ENCODE measurements at regions not wholly inside any gene's neighbourhood (a gene's known extent, or its start where the extent isn't known, plus 50 kb on each side); places are given as distances from the start of the nearest gene placed in this dataset.
A peak's percentile ranks its signal among the peaks of the same experiment; 100 is the strongest.

DNA sequence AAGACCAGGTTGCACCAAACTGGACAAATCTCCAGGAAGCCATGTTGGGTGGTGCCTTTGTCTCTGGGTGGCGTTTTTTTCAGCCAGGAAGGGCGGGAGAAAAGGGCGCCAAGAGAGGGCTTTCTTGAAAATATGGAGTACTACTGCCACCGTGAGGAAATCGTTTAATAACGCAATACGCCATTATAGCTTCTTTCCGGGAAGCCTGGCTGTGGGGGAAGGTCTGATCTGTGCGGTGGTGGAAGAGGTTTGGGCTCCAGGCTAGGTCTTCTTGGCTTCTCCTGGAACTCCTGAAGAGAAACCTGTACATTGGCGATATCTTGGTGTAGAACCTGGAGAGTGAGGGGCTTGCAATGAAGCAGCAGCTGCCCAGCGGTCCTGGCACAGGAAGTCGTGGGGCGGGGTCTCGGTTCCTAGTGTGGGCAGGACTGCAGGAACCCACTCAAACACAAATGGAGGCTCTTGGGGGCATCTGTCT is 202.7 kb downstream of the OR13H1 start (continued):
- TF ChIP-seq ZNF362 (tag by site-specific recombination; IDR thresholded peaks at IDR 0.05) = no peak
- TF ChIP-seq KLF1 (tag by site-specific recombination; IDR thresholded peaks at IDR 0.05) = 0 out of 2 replicates have a peak, but pooled peaks have one; percentile 12
- 0 out of 2 replicates have a peak, but pooled peaks have one; percentile 26 for TF ChIP-seq GLIS1 (tag by site-specific recombination; IDR thresholded peaks at IDR 0.05)
- 0 out of 2 replicates have a peak, but pooled peaks have one; percentile 33 for TF ChIP-seq TRIM28 (IDR thresholded peaks at IDR 0.05; ENCODE audit: borderline replicate concordance, low read length)

DNA sequence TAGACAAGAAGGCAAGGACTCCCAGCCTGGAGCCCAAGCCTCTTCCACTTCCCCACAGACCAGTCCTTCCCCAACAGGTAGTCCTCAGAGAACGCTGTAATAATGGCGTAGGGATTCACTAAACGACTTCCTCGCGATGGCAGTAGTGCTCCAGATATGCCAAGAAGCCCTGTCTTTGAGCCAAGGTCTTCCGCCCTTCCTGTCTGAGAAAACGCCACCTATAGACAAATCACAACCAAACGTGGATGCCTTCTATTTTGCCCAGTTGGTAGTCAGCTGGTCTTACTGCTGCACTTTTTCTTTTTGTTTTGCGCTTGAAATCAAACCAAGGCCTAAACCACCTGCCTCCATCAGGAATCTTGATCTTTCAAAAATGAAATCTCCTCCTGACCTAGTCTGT is 203.3 kb downstream of the OR13H1 start:
- TF ChIP-seq, protein P1, sequence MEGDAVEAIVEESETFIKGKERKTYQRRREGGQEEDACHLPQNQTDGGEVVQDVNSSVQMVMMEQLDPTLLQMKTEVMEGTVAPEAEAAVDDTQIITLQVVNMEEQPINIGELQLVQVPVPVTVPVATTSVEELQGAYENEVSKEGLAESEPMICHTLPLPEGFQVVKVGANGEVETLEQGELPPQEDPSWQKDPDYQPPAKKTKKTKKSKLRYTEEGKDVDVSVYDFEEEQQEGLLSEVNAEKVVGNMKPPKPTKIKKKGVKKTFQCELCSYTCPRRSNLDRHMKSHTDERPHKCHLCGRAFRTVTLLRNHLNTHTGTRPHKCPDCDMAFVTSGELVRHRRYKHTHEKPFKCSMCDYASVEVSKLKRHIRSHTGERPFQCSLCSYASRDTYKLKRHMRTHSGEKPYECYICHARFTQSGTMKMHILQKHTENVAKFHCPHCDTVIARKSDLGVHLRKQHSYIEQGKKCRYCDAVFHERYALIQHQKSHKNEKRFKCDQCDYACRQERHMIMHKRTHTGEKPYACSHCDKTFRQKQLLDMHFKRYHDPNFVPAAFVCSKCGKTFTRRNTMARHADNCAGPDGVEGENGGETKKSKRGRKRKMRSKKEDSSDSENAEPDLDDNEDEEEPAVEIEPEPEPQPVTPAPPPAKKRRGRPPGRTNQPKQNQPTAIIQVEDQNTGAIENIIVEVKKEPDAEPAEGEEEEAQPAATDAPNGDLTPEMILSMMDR (tag by site-specific recombination; IDR thresholded peaks at IDR 0.05) = peak; percentile 93
- TF ChIP-seq SCRT2 (tag by site-specific recombination; IDR thresholded peaks at IDR 0.05) = peak; percentile 87
- TF ChIP-seq INSM2 (tag by site-specific recombination; IDR thresholded peaks at IDR 0.05) = 0 out of 2 replicates have a peak, but pooled peaks have one; percentile 11
- peak; percentile 87 for TF ChIP-seq SCRT1 (tag by site-specific recombination; IDR thresholded peaks at IDR 0.05; ENCODE audit: borderline replicate concordance)
- 0 out of 2 replicates have a peak, but pooled peaks have one; percentile 19 for TF ChIP-seq KLF8 (tag by site-specific recombination; IDR thresholded peaks at IDR 0.05)
- no peak for TF ChIP-seq MYNN (tag by site-specific recombination; IDR thresholded peaks at IDR 0.05; ENCODE audit: borderline replicate concordance)
- TF ChIP-seq YY1 (tag by site-specific recombination; IDR thresholded peaks at IDR 0.05) = peak; percentile 45; the same call in 1 of the 2 replicates
- no peak for TF ChIP-seq ZNF529 (tag by site-specific recombination; IDR thresholded peaks at IDR 0.05; ENCODE audit: insufficient replicate concordance)
- peak; percentile 25; the same call in 1 of the 2 replicates for TF ChIP-seq KLF10 (tag by site-specific recombination; IDR thresholded peaks at IDR 0.05)
- TF ChIP-seq ZNF654 (tag by site-specific recombination; IDR thresholded peaks at IDR 0.05; ENCODE audit: low read depth) = peak; percentile 94
- no peak for TF ChIP-seq ZNF48 (tag by site-specific recombination; IDR thresholded peaks at IDR 0.05)
- H3K9me3 ChIP-seq (ENCODE audit: control insufficient read depth, insufficient read depth, low read depth, low read length) = no peaks in the 10 kb centered on the region
- peaks cover 3% of the 10 kb centered on the region; the same call in 1 of the 2 replicates for H3K4me1 ChIP-seq (ENCODE audit: control insufficient read depth, insufficient read depth, low read length)
- peak overlapping the region; percentile 39 for H3K4me3 ChIP-seq (ENCODE audit: low read depth, low read length)
- peaks cover 4 to 51% of the 10 kb centered on the region in 2 experiments; a peak in 2 of 3 replicates for H3K36me3 ChIP-seq (ENCODE audit: control insufficient read depth in 2 of 2, insufficient read depth in 1 of 2, low read length in 2 of 2)
- CTCF ChIA-PET = interaction anchor here (0.6 to 2.2 kb wide), 18 partner anchors 12 to 1682 kb away, joined by 3 to 12 read pairs (median 3); no protein-coding TSS in a partner anchor
- POLR2A ChIA-PET = interaction anchor here (1.0 to 2.1 kb wide), 2 partner anchors 16 to 36 kb away, joined by 3 to 11 read pairs; no protein-coding TSS in a partner anchor
- peak overlapping the region; percentile 90 for H3K27ac ChIP-seq (ENCODE audit: extremely low read depth, low read depth, low read length)

DNA sequence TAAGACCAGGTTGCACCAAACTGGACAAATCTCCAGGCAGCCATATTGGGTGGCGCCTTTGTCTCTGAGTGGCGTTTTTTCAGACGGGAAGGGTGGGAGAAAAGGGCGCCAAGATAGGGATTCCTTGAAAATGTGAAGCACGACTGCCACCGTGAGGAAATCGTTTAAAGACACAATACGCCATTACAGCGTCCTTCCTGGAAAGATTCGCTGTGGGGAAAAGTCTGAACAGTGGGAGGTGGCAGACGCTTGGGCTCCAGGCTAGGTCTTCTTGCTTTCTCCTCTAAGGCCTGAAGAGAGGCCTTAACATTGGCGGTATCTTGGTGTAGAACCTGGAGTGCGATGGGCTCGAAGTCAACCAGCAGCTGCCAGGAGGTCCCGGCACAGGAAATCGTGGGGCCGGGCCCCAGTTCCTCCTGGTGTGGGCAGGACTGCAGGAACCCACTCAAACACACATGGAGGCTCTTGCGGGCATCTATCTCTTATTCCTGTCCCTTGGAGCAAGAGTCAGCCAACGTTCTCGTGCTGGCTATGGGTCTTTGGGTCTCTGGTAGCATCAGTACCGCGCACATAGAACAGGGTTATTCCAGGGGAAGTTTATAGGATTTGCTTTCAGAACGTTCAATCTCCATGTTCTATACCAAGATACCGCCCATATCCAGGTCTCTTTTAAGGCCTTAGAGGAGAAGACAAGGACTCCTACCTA is 208.8 kb downstream of the OR13H1 start:
- peak overlapping the region; percentile 39 for H3K4me3 ChIP-seq (ENCODE audit: low read depth, low read length)
- no peaks in the 10 kb centered on the region for H3K9me3 ChIP-seq (ENCODE audit: control insufficient read depth, insufficient read depth, low read depth, low read length)
- POLR2A ChIA-PET = interaction anchor here (1.0 to 1.1 kb wide), 3 partner anchors 10 to 40 kb away, joined by 3 to 9 read pairs (median 4); no protein-coding TSS in a partner anchor
- CTCF ChIA-PET = interaction anchor here (0.7 to 1.6 kb wide), 5 partner anchors 10 to 60 kb away, joined by 3 to 9 read pairs (median 4); no protein-coding TSS in a partner anchor
- no peaks in the 10 kb centered on the region for H3K4me1 ChIP-seq (ENCODE audit: control insufficient read depth, insufficient read depth, low read length)
- peaks cover 10 to 47% of the 10 kb centered on the region in 2 experiments; a peak in 2 of 3 replicates for H3K36me3 ChIP-seq (ENCODE audit: control insufficient read depth in 2 of 2, insufficient read depth in 1 of 2, low read length in 2 of 2)
- peak overlapping the region; percentile 86 for H3K27ac ChIP-seq (ENCODE audit: extremely low read depth, low read depth, low read length)
- TF ChIP-seq ZBTB11 (tag by site-specific recombination; conservative IDR thresholded peaks at IDR 0.05; ENCODE audit: low read depth) (0 out of 2 replicates have a peak, but pooled peaks have one; percentile 23), ZNF654 (tag by site-specific recombination; IDR thresholded peaks at IDR 0.05; ENCODE audit: low read depth) (peak; percentile 52), ZNF19 (tag by site-specific recombination; IDR thresholded peaks at IDR 0.05; ENCODE audit: low read depth) (no peak), KLF17 (tag by site-specific recombination; IDR thresholded peaks at IDR 0.05) (no peak), SP3 (tag by site-specific recombination; IDR thresholded peaks at IDR 0.05) (no peak), TRIM28 (IDR thresholded peaks at IDR 0.05; ENCODE audit: borderline replicate concordance, low read length) (no peak), INSM2 (tag by site-specific recombination; IDR thresholded peaks at IDR 0.05) (no peak)

All from HEK293 (cell line).